Smooth muscle cell of the brain vasculature (primary cell): ENCODE measurements at regions not wholly inside any gene's neighbourhood (a gene's known extent, or its start where the extent isn't known, plus 50 kb on each side); places are given as distances from the start of the nearest gene placed in this dataset.

Experiments used
- DNase-seq: peaks from one replicate; pipeline ENCODE4 v3.0.0-alpha.2; 2012; ENCODE audit warnings: low read depth, low spot score

DNA sequence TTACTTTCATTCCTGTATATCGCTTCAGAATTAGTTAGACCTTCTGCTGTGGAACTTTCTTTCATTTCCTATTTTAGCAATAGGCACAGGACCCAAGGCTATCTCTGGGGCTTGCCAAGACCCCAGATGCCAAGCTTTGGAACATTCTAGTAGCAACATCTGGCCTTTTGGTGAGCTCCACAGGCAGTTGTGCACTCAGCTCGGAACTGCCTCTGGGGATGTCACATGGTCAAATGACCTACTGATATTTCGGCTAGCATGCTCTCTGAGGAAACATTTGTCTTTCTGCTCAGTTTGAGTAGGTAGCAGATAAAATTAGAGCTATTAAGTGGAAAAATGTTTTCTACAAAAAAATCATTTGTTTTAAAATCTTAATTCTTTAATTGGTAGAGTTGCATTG is 76.6 kb upstream of the ITGA4 start:
- DNase-seq: no peak

DNA sequence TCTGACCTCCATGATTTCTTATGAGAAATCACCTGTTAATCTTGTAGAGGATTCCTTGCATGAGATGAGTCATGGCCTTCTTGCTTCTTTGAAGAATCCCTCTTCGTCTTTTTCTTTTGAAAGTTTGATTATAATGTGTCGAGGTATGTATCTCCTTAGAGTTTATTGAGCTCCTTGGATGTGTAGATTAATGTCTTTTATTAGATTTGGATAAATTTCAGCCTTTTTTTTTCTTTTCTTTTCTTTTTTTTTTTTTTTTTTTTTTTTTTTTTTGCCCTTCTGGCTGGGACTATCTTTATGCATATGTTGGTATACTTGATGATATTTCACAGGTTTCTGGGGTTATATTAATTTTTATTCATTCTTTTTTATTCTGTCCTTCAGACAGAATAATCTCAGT is 72.3 kb upstream of the ITGA4 start:
- DNase-seq: no peak

DNA sequence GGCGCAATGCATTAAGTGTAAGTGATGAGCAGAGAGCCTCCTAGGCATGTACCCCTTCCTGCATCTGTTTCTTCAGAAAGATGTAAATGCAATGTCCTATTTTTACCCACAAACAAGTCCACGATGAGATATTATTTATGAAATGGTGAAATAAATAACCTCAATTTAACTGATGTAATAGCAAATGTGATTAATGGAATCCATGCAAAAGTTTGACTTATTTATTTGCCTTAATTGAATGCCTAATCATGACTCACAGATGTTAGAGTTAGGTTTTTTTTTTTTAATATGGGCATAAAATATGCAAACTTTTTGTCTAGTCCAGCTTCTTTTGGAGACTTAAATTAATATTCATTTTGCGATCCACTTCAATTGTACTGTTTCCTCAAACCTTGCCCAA is 67.7 kb upstream of the ITGA4 start:
- DNase-seq: no peak

DNA sequence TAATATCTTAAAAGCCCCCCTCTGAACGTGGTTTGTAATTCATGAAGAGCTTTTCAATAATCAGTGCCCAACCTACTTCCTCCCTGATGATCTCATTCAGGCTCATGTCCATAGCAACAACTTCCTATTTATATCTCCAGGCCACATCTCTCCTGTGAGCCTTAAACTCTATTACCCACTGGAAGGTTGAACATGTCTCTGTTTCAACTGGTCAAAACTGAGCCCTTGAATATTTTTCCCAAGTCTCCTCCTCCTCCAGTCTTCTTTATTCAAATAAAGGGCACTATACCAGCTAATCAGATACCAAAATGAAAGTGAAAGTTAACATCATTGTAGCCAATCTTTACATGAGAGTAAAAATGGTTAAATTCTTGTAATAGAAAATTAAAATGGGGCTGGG is 63.7 kb upstream of the ITGA4 start:
- peak; percentile 35 for DNase-seq

DNA sequence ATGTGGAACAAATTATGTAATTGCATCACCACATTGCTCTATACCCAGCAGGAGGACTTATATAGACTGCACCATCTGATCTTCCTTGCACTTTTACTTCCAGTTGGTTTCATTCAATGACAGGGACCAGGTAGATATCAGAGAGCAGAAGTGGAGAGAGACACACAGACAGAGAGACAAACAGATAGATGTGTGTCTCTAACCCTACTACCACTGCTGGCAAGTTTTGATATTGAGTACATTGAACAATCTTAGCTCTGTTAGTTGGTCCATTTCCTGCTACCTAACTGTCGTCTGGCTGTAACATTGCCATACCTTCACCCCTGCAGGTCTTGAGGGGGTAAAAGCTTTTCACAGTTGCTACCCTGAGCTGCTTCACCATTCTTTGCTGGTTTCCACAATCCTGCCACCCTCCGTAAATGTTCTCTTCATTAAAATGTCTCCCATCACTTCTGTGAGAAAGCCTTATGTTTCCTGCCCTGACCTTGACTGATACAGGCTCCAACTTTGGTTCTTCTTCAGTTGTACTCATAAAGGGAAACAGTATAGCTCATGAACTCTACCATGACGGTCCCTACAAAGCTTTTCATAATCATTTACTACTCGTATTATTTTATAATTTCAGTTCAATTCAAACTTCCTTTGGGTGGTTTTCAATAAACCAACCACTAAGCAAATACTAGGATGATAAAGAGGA is 62.3 kb upstream of the ITGA4 start:
- no peak for DNase-seq

DNA sequence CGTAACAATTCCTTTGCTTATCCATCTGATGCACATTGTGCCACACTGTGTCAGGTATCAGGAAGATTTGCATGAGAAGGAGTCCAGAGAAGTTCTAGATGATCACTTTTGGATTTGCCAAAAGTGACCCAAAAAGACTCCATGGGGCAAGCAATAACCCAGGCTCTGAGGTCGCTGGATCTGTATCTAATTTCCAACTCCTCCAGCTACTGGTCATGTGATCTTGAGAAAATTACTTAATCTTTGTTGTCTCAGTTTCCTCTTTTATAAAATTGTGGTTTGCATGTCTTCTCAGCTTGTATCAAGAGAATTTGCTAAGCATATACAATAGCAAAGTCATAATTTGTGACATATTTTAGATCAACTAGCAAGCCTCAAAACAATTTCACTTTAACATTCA is 61.3 kb upstream of the ITGA4 start:
- DNase-seq: no peak

DNA sequence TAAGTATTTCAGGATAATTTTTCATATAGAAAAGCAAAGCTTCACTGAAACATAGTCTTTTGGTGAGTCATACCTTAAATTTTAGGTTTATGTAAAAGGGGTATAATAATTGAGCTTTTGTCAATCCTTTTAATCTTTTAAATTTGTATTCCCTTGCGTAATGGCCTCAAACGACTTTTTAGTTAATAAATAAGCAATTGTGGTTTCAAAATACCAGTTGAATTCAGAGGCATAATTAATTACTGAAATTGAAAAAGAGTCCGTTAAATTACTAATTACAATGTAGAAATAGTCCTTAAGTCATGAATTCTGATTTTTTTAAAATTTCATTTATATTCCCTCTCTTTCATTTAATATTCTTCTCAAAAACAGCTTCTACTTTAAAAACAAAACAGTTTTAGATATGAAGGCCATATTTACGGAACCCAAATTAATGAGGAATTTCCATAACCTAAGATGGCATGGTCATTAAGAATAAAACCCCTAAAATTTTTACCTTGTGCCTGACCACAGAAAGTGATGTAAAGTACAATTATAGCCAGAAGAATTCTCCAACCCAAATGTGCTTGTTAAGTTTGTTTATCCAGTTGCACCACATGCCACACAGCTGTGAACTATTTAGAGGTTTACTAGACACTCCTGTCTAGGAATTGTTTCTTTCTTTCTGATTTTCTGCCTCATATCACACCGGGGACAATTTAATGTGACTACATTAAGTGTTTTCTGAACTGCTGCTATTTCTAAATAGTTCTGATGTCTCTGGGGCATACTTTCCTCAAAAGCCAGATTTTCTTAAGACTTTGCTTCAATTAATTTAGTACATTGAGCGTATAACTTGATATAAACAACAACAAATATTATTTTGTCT is 60.7 kb upstream of the ITGA4 start:
- no peak for DNase-seq

DNA sequence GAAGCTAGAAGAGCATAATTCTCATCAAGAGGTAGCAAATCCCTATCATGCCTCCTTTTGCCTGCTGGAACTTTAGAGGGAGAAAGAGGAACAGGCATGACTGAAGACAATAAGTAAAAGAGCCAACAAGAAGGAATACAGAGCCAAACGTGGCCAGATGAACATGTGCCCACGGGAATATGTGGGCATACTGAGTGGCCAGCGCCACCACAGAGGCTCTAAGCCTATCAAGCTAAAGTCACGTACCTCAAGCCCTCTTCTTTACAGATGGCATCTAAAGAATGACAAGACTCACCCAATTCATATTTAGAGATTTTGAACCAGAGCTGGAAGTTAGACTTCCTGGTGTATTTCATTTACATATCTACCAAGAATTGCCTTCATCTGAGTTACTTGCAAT is 59.9 kb upstream of the ITGA4 start:
- DNase-seq: no peak

DNA sequence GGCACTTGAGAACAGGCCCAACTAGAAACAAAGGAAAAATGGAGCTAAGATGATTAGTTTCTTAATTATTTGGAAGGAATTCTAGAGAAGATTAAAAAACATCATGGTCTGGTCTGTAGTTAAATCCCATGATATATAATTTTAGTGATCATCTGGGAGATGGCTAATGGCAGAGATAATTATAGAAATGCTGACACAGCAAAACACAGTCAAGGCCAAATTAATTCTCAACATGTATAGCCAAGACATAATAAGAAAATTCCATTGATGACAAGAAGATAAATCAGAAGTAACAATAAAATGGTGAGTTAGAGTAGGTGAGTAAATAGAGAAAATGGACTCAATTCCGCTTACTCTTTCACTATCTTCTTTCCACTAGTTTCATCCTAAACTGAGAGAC is 59.2 kb upstream of the ITGA4 start:
- DNase-seq: no peak

DNA sequence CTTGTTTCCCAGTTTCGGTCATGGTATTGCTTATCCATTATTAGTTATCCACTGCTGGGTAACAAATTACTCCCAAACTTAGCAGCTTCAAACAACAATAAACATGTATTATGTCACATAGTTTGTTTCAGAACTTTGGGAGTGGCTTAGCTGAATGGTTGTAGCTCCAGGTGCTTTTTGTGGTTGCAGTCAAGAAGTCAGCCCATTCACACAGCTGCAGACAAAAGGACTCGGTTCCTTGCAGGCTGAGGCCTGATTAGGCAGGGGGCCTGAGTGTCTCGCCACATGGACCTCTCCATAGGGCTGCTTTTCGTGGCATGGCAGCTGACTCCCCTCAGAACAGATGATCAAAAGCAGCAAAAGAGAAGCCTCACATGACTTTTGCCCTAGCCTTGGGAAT is 58.2 kb upstream of the ITGA4 start:
- no peak for DNase-seq

DNA sequence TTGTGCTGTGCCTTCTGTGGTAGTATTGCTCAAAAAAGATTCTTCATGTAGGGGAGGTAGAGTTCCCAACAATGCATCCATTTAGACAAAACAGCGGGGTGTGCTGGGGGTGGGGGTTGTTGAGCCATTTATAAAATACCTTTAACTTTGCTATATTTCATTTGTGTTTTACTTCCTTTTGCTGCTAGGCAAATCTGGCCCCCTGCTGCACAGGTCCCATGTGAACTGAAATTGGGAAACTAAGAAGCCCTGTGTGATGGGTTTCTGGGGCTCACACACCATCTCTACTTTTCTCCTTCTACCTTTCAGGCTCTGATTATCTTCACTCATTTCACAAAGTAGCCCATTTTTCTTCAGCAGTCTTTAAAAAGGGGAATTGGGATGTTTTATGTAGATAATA is 52.7 kb upstream of the ITGA4 start:
- no peak for DNase-seq

DNA sequence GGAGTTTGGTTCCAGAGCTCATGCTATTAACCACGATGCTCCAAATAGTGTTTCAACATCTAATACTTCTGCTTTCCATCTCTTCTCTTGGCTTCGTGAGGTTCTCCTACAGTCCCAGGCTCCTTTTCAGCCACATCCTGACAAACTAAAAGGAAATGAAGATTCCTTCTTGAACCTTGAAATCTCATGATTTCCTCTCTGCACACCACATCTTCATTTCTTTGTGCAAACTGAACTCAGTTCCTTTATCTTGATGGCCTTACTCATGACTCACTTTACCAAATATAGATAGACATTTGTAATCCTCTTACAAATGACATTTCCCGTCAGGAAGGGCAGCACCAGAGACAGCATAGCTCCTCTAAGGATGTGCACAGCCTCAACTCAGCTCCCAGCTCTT is 50.0 kb upstream of the ITGA4 start:
- DNase-seq: no peak
